Activated naive CD4-positive, alpha-beta T cell treated with anti-CD3 and anti-CD28 coated beads, Interleukin-2, amount 10 ng/mL, durations not matched to agents 7 days and 5 days (primary cell): ENCODE measurements at regions not wholly inside any gene's neighbourhood (a gene's known extent, or its start where the extent isn't known, plus 50 kb on each side); places are given as distances from the start of the nearest gene placed in this dataset.
"Not testable (repeated sequence)": the region's sequence is repeated elsewhere in the genome, so short reads cannot be mapped to it uniquely, and the experiment has no call there.

Experiments used
- CTCF ChIA-PET: fragments of 350-600 bp; sonication (Branson Sonifier 250); formaldehyde crosslinking; loops from one replicate; lab custom pipeline; 2021; ENCODE audit warnings: antibody characterized with exemption; lab: Charles Lee
- DNase-seq: peaks from one replicate; pipeline ENCODE4 v3.0.0-alpha.2; 2020
- H3K27ac Mint-ChIP-seq: one replicate; pipeline ENCODE4 v1.8.0; 2021; ENCODE audit warnings: mild to moderate bottlenecking, moderate library complexity, mixed read lengths
- H3K27me3 Mint-ChIP-seq: one replicate; pipeline ENCODE4 v1.8.0; 2021; ENCODE audit warnings: mild to moderate bottlenecking, mixed read lengths
- H3K36me3 Mint-ChIP-seq: one replicate; pipeline ENCODE4 v1.8.0; 2021; ENCODE audit warnings: mixed read lengths
- H3K4me1 Mint-ChIP-seq: one replicate; pipeline ENCODE4 v1.8.0; 2021; ENCODE audit warnings: mixed read lengths
- H3K4me3 Mint-ChIP-seq: one replicate; pipeline ENCODE4 v1.8.0; 2021; ENCODE audit warnings: mild to moderate bottlenecking, moderate library complexity, mixed read lengths
- H3K9me3 Mint-ChIP-seq: one replicate; pipeline ENCODE4 v1.8.0; 2021; ENCODE audit warnings: mixed read lengths

GRCh38 chrX:82292803-82293202 is 1090.9 kb downstream of the SH3BGRL start:
- Mint-ChIP-seq H3K9me3 (no peaks in the 10 kb centered on the region), H3K4me1 (no peaks in the 10 kb centered on the region), H3K36me3 (no peaks in the 10 kb centered on the region), H3K27ac (no peak overlapping the region), H3K27me3 (no peaks in the 10 kb centered on the region), H3K4me3 (no peak overlapping the region)
- no peak for DNase-seq
- CTCF ChIA-PET, result no interaction called here

- no peaks in the 10 kb centered on the region for H3K36me3 Mint-ChIP-seq
- DNase-seq, result no peak
- CTCF ChIA-PET, result no interaction called here
Observed at GRCh38 chrX:82320569-82320968, 1118.7 kb downstream of the SH3BGRL start.

GRCh38 chrX:82333575-82333974 is 1131.7 kb downstream of the SH3BGRL start:
- no peaks in the 10 kb centered on the region for H3K9me3 Mint-ChIP-seq
- no peak overlapping the region for H3K4me3 Mint-ChIP-seq
- CTCF ChIA-PET, result no interaction called here
- H3K27ac Mint-ChIP-seq, result no peak overlapping the region
- H3K4me1 Mint-ChIP-seq, result no peaks in the 10 kb centered on the region
- DNase-seq, result no peak
- H3K27me3 Mint-ChIP-seq, result no peaks in the 10 kb centered on the region
- H3K36me3 Mint-ChIP-seq, result no peaks in the 10 kb centered on the region

More at GRCh38 chrX:82320569-82320968, 1118.7 kb downstream of the SH3BGRL start:
- Mint-ChIP-seq H3K27me3 (no peaks in the 10 kb centered on the region), H3K27ac (no peak overlapping the region), H3K9me3 (no peaks in the 10 kb centered on the region), H3K4me1 (no peaks in the 10 kb centered on the region), H3K4me3 (no peak overlapping the region)

- DNase-seq, result no peak
- Mint-ChIP-seq H3K36me3 (no peaks in the 10 kb centered on the region), H3K27ac (no peak overlapping the region), H3K9me3 (no peaks in the 10 kb centered on the region), H3K4me3 (no peak overlapping the region), H3K27me3 (no peaks in the 10 kb centered on the region), H3K4me1 (no peaks in the 10 kb centered on the region)
- CTCF ChIA-PET, result no interaction called here
Observed at GRCh38 chrX:82335772-82336171, 1133.9 kb downstream of the SH3BGRL start.

- DNase-seq, result no peak
- Mint-ChIP-seq H3K27ac (no peak overlapping the region), H3K27me3 (no peaks in the 10 kb centered on the region), H3K4me1 (no peaks in the 10 kb centered on the region), H3K36me3 (no peaks in the 10 kb centered on the region), H3K4me3 (no peak overlapping the region), H3K9me3 (peaks cover 3% of the 10 kb centered on the region)
- CTCF ChIA-PET, result no interaction called here
Observed at GRCh38 chrX:82342531-82342930, 1140.6 kb downstream of the SH3BGRL start.

- CTCF ChIA-PET, result no interaction called here
- Mint-ChIP-seq H3K4me1 (no peaks in the 10 kb centered on the region), H3K36me3 (no peaks in the 10 kb centered on the region), H3K27me3 (no peaks in the 10 kb centered on the region), H3K4me3 (no peak overlapping the region), H3K27ac (no peak overlapping the region), H3K9me3 (peaks cover 2% of the 10 kb centered on the region)
- no peak for DNase-seq
Observed at GRCh38 chrX:82362550-82362949, 1145.5 kb upstream of the POU3F4 start.

GRCh38 chrX:82362990-82363389 is 1145.1 kb upstream of the POU3F4 start:
- CTCF ChIA-PET, result no interaction called here
- Mint-ChIP-seq H3K27me3 (no peaks in the 10 kb centered on the region), H3K27ac (no peak overlapping the region), H3K9me3 (peaks cover 2% of the 10 kb centered on the region), H3K36me3 (no peaks in the 10 kb centered on the region), H3K4me3 (no peak overlapping the region), H3K4me1 (no peaks in the 10 kb centered on the region)
- DNase-seq, result no peak

- no peak overlapping the region for H3K27ac Mint-ChIP-seq
- CTCF ChIA-PET, result no interaction called here
- no peaks in the 10 kb centered on the region for H3K9me3 Mint-ChIP-seq
- DNase-seq, result no peak
- no peak overlapping the region for H3K4me3 Mint-ChIP-seq
- H3K27me3 Mint-ChIP-seq, result no peaks in the 10 kb centered on the region
- no peaks in the 10 kb centered on the region for H3K36me3 Mint-ChIP-seq
- no peaks in the 10 kb centered on the region for H3K4me1 Mint-ChIP-seq
Observed at GRCh38 chrX:82370978-82371646, 1137.0 kb upstream of the POU3F4 start.

GRCh38 chrX:82384401-82384800 is 1123.7 kb upstream of the POU3F4 start:
- no peaks in the 10 kb centered on the region for H3K36me3 Mint-ChIP-seq
- H3K4me1 Mint-ChIP-seq, result no peaks in the 10 kb centered on the region
- no peak overlapping the region for H3K4me3 Mint-ChIP-seq
- DNase-seq, result no peak
- no peaks in the 10 kb centered on the region for H3K27me3 Mint-ChIP-seq
- H3K27ac Mint-ChIP-seq, result no peak overlapping the region
- CTCF ChIA-PET, result no interaction called here
- no peaks in the 10 kb centered on the region for H3K9me3 Mint-ChIP-seq

- no peak for DNase-seq
- H3K36me3 Mint-ChIP-seq, result no peaks in the 10 kb centered on the region
- CTCF ChIA-PET, result interaction anchor here (0.8 kb wide), 1 partner anchor 118 kb away, joined by 3 read pairs; no protein-coding TSS in a partner anchor
- no peak overlapping the region for H3K27ac Mint-ChIP-seq
- H3K4me3 Mint-ChIP-seq, result no peak overlapping the region
- no peaks in the 10 kb centered on the region for H3K9me3 Mint-ChIP-seq
- H3K4me1 Mint-ChIP-seq, result no peaks in the 10 kb centered on the region
- H3K27me3 Mint-ChIP-seq, result no peaks in the 10 kb centered on the region
Observed at GRCh38 chrX:82412858-82413257, 1095.2 kb upstream of the POU3F4 start.

- peaks cover 6% of the 10 kb centered on the region for H3K9me3 Mint-ChIP-seq
- CTCF ChIA-PET, result no interaction called here
- H3K27me3 Mint-ChIP-seq, result no peaks in the 10 kb centered on the region
- H3K36me3 Mint-ChIP-seq, result no peaks in the 10 kb centered on the region
- H3K27ac Mint-ChIP-seq, result no peak overlapping the region
- no peak overlapping the region for H3K4me3 Mint-ChIP-seq
- DNase-seq, result no peak
- H3K4me1 Mint-ChIP-seq, result no peaks in the 10 kb centered on the region
Observed at GRCh38 chrX:82442281-82442680, 1065.8 kb upstream of the POU3F4 start.

GRCh38 chrX:82451725-82452124 is 1056.4 kb upstream of the POU3F4 start:
- no peak overlapping the region for H3K27ac Mint-ChIP-seq
- no peaks in the 10 kb centered on the region for H3K4me1 Mint-ChIP-seq
- H3K36me3 Mint-ChIP-seq, result no peaks in the 10 kb centered on the region
- CTCF ChIA-PET, result no interaction called here
- H3K9me3 Mint-ChIP-seq, result peaks cover 15% of the 10 kb centered on the region
- H3K27me3 Mint-ChIP-seq, result no peaks in the 10 kb centered on the region
- no peak for DNase-seq
- no peak overlapping the region for H3K4me3 Mint-ChIP-seq

- DNase-seq, H3K27me3 Mint-ChIP-seq, H3K4me1 Mint-ChIP-seq, H3K36me3 Mint-ChIP-seq, H3K4me3 Mint-ChIP-seq, H3K27ac Mint-ChIP-seq, CTCF ChIA-PET: not testable (repeated sequence)
- peaks cover 10% of the 10 kb centered on the region for H3K9me3 Mint-ChIP-seq
Observed at GRCh38 chrX:82455852-82456251, 1052.2 kb upstream of the POU3F4 start.

GRCh38 chrX:82458207-82458754 is 1049.8 kb upstream of the POU3F4 start:
- CTCF ChIA-PET, result no interaction called here
- no peaks in the 10 kb centered on the region for H3K36me3 Mint-ChIP-seq
- DNase-seq, result no peak
- no peak overlapping the region for H3K4me3 Mint-ChIP-seq
- H3K27ac Mint-ChIP-seq, result no peak overlapping the region
- H3K4me1 Mint-ChIP-seq, result no peaks in the 10 kb centered on the region
- H3K9me3 Mint-ChIP-seq, result peaks cover 1% of the 10 kb centered on the region
- H3K27me3 Mint-ChIP-seq, result no peaks in the 10 kb centered on the region

GRCh38 chrX:82466994-82467393 is 1041.1 kb upstream of the POU3F4 start:
- no peaks in the 10 kb centered on the region for H3K9me3 Mint-ChIP-seq
- no peaks in the 10 kb centered on the region for H3K4me1 Mint-ChIP-seq
- H3K27me3 Mint-ChIP-seq, result no peaks in the 10 kb centered on the region
- DNase-seq, result no peak
- CTCF ChIA-PET, result no interaction called here
- H3K27ac Mint-ChIP-seq, result no peak overlapping the region
- H3K4me3 Mint-ChIP-seq, result no peak overlapping the region
- no peaks in the 10 kb centered on the region for H3K36me3 Mint-ChIP-seq
